ENCODE measurements at regions not wholly inside any gene's neighbourhood (a gene's known extent, or its start where the extent isn't known, plus 50 kb on each side); places are given as distances from the start of the nearest gene placed in this dataset.
A peak's percentile ranks its signal among the peaks of the same experiment; 100 is the strongest.

- H3K27me3 ChIP-seq (ENCODE audit: control insufficient read depth in 2 of 2, insufficient read depth in 2 of 2, low read length in 2 of 2), result no peaks in the 10 kb centered on the region
- DNase-seq (ENCODE audit: extremely low read depth in 1 of 4, low spot score in 3 of 4) (no peak), ATAC-seq (no peak), FAIRE-seq (no peak)
- intact Hi-C loops (cut with micrococcal nuclease) (no loop called here), in situ Hi-C loops (cut with MboI) (no loop called here)
- no peak overlapping the region for H3K9ac ChIP-seq (ENCODE audit: insufficient read depth in 1 of 2, low read depth in 2 of 2, low read length in 2 of 2)
- H2AFZ ChIP-seq (ENCODE audit: low read depth, low read length), result no peak overlapping the region
- BruUV-seq (replicated peaks), result no TSS peak
- CTCF ChIA-PET (ENCODE audit: low intra/inter-chr PET ratio), result no interaction called here
- no peaks in the 10 kb centered on the region for H3K4me1 ChIP-seq (replicated peaks in 1 of 2; ENCODE audit: control insufficient read depth in 2 of 2, insufficient read depth in 2 of 2, low read length in 2 of 2)
- no peak overlapping the region for H3K4me3 ChIP-seq
- TF ChIP-seq CHAMP1 (IDR thresholded peaks at IDR 0.05) (no peak), TAF9B (IDR thresholded peaks at IDR 0.05; ENCODE audit: partially characterized antibody) (no peak)
- POLR2A ChIA-PET, result no interaction called here
- H4K20me1 ChIP-seq (replicated peaks; ENCODE audit: control insufficient read depth, insufficient read depth, low read length), result no peaks in the 10 kb centered on the region
- H3K27ac ChIP-seq (ENCODE audit: extremely low read depth, low read depth, low read length), result no peak overlapping the region
- H3K9me1 ChIP-seq (ENCODE audit: control insufficient read depth, insufficient read depth, low read length), result no peaks in the 10 kb centered on the region
- WGBS (ENCODE audit: insufficient coverage, low coverage, missing lambda C conversion rate), result 0% methylated on average over 2 of the region's 2 CpGs
- H3K9me3 ChIP-seq (replicated peaks; ENCODE audit: control insufficient read depth, insufficient read depth, low read depth, low read length), result no peaks in the 10 kb centered on the region
- H3K36me3 ChIP-seq (ENCODE audit: control insufficient read depth, insufficient read depth, low read length), result no peaks in the 10 kb centered on the region
- H3K79me2 ChIP-seq (ENCODE audit: control insufficient read depth, insufficient read depth, low read length), result no peaks in the 10 kb centered on the region
- H3K4me2 ChIP-seq (ENCODE audit: insufficient read depth, low read length), result no peak overlapping the region
These were observed 218.4 kb downstream of the HAPSTR1 start for GRCh38 chr16:9309844-9310243.

GRCh38 chr16:9311303-9311954, 220.0 kb downstream of the HAPSTR1 start:
- H3K4me1 ChIP-seq (replicated peaks in 1 of 2; ENCODE audit: control insufficient read depth in 2 of 2, insufficient read depth in 2 of 2, low read length in 2 of 2), result no peaks in the 10 kb centered on the region
- H3K27me3 ChIP-seq (ENCODE audit: control insufficient read depth in 2 of 2, insufficient read depth in 2 of 2, low read length in 2 of 2), result no peaks in the 10 kb centered on the region
- ChIA-PET POLR2A (interaction anchor here (0.6 kb wide), 1 partner anchor 888 kb away, joined by 5 read pairs; no protein-coding TSS in a partner anchor), CTCF (ENCODE audit: low intra/inter-chr PET ratio) (no interaction called here)
- in situ Hi-C loops (cut with MboI) (no loop called here), intact Hi-C loops (cut with micrococcal nuclease) (no loop called here)
- no peak overlapping the region for H3K9ac ChIP-seq (ENCODE audit: insufficient read depth in 1 of 2, low read depth in 2 of 2, low read length in 2 of 2)
- ATAC-seq (no peak), FAIRE-seq (no peak), DNase-seq (ENCODE audit: extremely low read depth in 1 of 4, low spot score in 3 of 4) (no peak)
- H4K20me1 ChIP-seq (replicated peaks; ENCODE audit: control insufficient read depth, insufficient read depth, low read length), result no peaks in the 10 kb centered on the region
- H3K9me3 ChIP-seq (replicated peaks; ENCODE audit: control insufficient read depth, insufficient read depth, low read depth, low read length), result no peaks in the 10 kb centered on the region
- no peak overlapping the region for H3K27ac ChIP-seq (ENCODE audit: extremely low read depth, low read depth, low read length)
- H3K4me2 ChIP-seq (ENCODE audit: insufficient read depth, low read length), result no peak overlapping the region
- no peaks in the 10 kb centered on the region for H3K9me1 ChIP-seq (ENCODE audit: control insufficient read depth, insufficient read depth, low read length)
- BruUV-seq (replicated peaks), result no TSS peak
- H3K36me3 ChIP-seq (ENCODE audit: control insufficient read depth, insufficient read depth, low read length), result no peaks in the 10 kb centered on the region
- no peaks in the 10 kb centered on the region for H3K79me2 ChIP-seq (ENCODE audit: control insufficient read depth, insufficient read depth, low read length)
- TF ChIP-seq RBM25 (IDR thresholded peaks at IDR 0.05; ENCODE audit: low read depth, low read length, severe bottlenecking) (peak; percentile 11), BRF2 (IDR thresholded peaks at IDR 0.05; ENCODE audit: borderline replicate concordance, insufficient read depth, insufficient read length) (no peak)
- no peak overlapping the region for H3K4me3 ChIP-seq
- WGBS (ENCODE audit: insufficient coverage, low coverage, missing lambda C conversion rate), result 0% methylated on average over 5 of the region's 5 CpGs
- H2AFZ ChIP-seq (ENCODE audit: low read depth, low read length), result no peak overlapping the region
